ENCODE measurements at regions not wholly inside any gene's neighbourhood (a gene's known extent, or its start where the extent isn't known, plus 50 kb on each side); places are given as distances from the start of the nearest gene placed in this dataset.

- H3K9ac ChIP-seq (ENCODE audit: extremely low read depth, low read length, poor library complexity, severe bottlenecking): no peak overlapping the region
- WGBS, 2 experiments (ENCODE audit: insufficient coverage in 1 of 2, insufficient read length in 1 of 2): 88 to 89% methylated on average over 6 of the region's 6 CpGs
- peaks cover 3% of the 10 kb centered on the region for H3K4me1 ChIP-seq (ENCODE audit: control insufficient read depth, insufficient read depth, low read length)
- H3K36me3 Mint-ChIP-seq (ENCODE audit: low read depth): peaks cover 4% of the 10 kb centered on the region
- peaks cover 17% of the 10 kb centered on the region for H3K9me3 Mint-ChIP-seq
- H3K27ac ChIP-seq (ENCODE audit: low read depth, low read length): no peak overlapping the region
- peaks cover 27% of the 10 kb centered on the region for H3K9me3 ChIP-seq (ENCODE audit: control insufficient read depth, low read length)
- H3K27ac Mint-ChIP-seq: no peak overlapping the region
- no peak overlapping the region for H3K4me3 Mint-ChIP-seq
- no peaks in the 10 kb centered on the region for H3K27me3 ChIP-seq (ENCODE audit: control insufficient read depth, insufficient read depth, low read length, poor library complexity, severe bottlenecking)
- no peaks in the 10 kb centered on the region for H3K36me3 ChIP-seq (ENCODE audit: control insufficient read depth, insufficient read depth, low read length)
- H3K27me3 Mint-ChIP-seq (ENCODE audit: insufficient read depth): peaks cover 3% of the 10 kb centered on the region
- no peak for DNase-seq
- no peak overlapping the region for H3K4me3 ChIP-seq (ENCODE audit: low read length)
- no peak for TF ChIP-seq CTCF (conservative IDR thresholded peaks at IDR 0.05)
- H3K4me1 Mint-ChIP-seq: peaks cover 15% of the 10 kb centered on the region
These were observed 144.0 kb upstream of the SMAD3 start for GRCh38 chr15:66921319-66921915.

GRCh38 chr15:66922608-66923007 lies 142.8 kb upstream of the SMAD3 start:
- WGBS, 2 experiments (ENCODE audit: insufficient coverage in 1 of 2, insufficient read length in 1 of 2): 89 to 96% methylated on average over 3 of the region's 3 CpGs
- Mint-ChIP-seq H3K4me3 (no peak overlapping the region), H3K27me3 (ENCODE audit: insufficient read depth) (peaks cover 3% of the 10 kb centered on the region), H3K4me1 (peaks cover 25% of the 10 kb centered on the region), H3K27ac (no peak overlapping the region), H3K36me3 (ENCODE audit: low read depth) (no peaks in the 10 kb centered on the region), H3K9me3 (peaks cover 8% of the 10 kb centered on the region)
- H3K27me3 ChIP-seq (ENCODE audit: control insufficient read depth, insufficient read depth, low read length, poor library complexity, severe bottlenecking): no peaks in the 10 kb centered on the region
- H3K9me3 ChIP-seq (ENCODE audit: control insufficient read depth, low read length): peaks cover 16% of the 10 kb centered on the region
- DNase-seq: no peak
- H3K27ac ChIP-seq (ENCODE audit: low read depth, low read length): no peak overlapping the region
- H3K4me1 ChIP-seq (ENCODE audit: control insufficient read depth, insufficient read depth, low read length): peaks cover 12% of the 10 kb centered on the region
- no peaks in the 10 kb centered on the region for H3K36me3 ChIP-seq (ENCODE audit: control insufficient read depth, insufficient read depth, low read length)
- H3K9ac ChIP-seq (ENCODE audit: extremely low read depth, low read length, poor library complexity, severe bottlenecking): no peak overlapping the region
- no peak for TF ChIP-seq CTCF (conservative IDR thresholded peaks at IDR 0.05)
- H3K4me3 ChIP-seq (ENCODE audit: low read length): peak overlapping the region; percentile 33

GRCh38 chr15:66923438-66923881 lies 141.9 kb upstream of the SMAD3 start:
- Histone ChIP-seq H3K4me3 (ENCODE audit: low read length) (no peak overlapping the region), H3K27ac (ENCODE audit: low read depth, low read length) (no peak overlapping the region), H3K36me3 (ENCODE audit: control insufficient read depth, insufficient read depth, low read length) (no peaks in the 10 kb centered on the region), H3K9ac (ENCODE audit: extremely low read depth, low read length, poor library complexity, severe bottlenecking) (no peak overlapping the region), H3K27me3 (ENCODE audit: control insufficient read depth, insufficient read depth, low read length, poor library complexity, severe bottlenecking) (no peaks in the 10 kb centered on the region), H3K4me1 (ENCODE audit: control insufficient read depth, insufficient read depth, low read length) (peaks cover 13% of the 10 kb centered on the region), H3K9me3 (ENCODE audit: control insufficient read depth, low read length) (peaks cover 7% of the 10 kb centered on the region)
- H3K4me1 Mint-ChIP-seq: peaks cover 33% of the 10 kb centered on the region
- no peak overlapping the region for H3K4me3 Mint-ChIP-seq
- peaks cover 3% of the 10 kb centered on the region for H3K27me3 Mint-ChIP-seq (ENCODE audit: insufficient read depth)
- no peaks in the 10 kb centered on the region for H3K36me3 Mint-ChIP-seq (ENCODE audit: low read depth)
- DNase-seq: peak; percentile 94
- TF ChIP-seq CTCF (conservative IDR thresholded peaks at IDR 0.05): peak; percentile 87
- H3K9me3 Mint-ChIP-seq: peaks cover 1% of the 10 kb centered on the region
- no peak overlapping the region for H3K27ac Mint-ChIP-seq
- 37 to 42% methylated on average over 5 to 7 of the region's 7 CpGs for WGBS, 2 experiments (ENCODE audit: insufficient coverage in 1 of 2, insufficient read length in 1 of 2)
